GM08714 (cell line): ENCODE measurements at regions not wholly inside any gene's neighbourhood (a gene's known extent, or its start where the extent isn't known, plus 50 kb on each side); places are given as distances from the start of the nearest gene placed in this dataset.

Experiments used
- H3K4me3 ChIP-seq: fragments of 200-500 bp; sonication (Bioruptor generic); 2 replicates; pipeline ENCODE4 v1.5.1; 2014; ENCODE audit warnings: mild to moderate bottlenecking, low read length, inconsistent platforms
- ZNF274 ChIP-seq: IDR thresholded peaks from 2 replicates; pipeline ENCODE4 v1.6.1; 2012; ENCODE audit warnings: mild to moderate bottlenecking, low read depth, low read length

DNA sequence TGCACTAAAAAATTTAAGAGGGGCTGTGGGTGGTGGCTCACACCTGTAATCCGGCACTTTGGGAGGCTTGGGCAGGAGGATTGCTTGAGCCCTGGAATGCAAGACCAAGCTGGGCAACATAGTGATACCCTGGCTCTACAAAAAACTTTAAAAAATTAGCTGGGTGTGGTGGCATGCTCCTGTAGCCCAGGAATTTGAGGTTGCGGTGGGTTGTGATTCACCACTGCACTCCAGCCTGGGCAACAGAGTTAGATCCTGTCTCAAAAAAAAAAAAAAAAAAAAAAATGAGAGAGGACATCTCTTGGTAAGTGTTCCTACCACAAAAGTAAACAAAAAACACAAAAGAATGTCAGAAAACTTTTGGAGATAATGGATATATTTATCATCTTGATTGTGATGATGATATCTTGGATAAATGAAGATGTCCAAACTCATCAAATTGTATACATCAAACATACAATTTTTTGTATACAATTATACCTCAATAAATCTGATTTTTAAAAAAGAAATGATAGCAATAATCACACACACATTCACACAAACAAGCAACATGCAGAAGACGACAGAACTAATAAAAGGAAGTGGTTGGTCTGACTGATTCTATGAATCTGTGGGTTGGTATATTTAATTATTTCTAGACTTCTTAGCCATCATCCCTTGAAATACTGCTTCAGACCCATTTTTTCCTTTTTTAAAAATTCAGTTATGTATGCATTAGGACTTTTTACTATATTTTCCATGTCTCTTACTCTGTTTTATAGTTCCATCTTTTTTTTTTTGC lies 465.9 kb downstream of the PLA2G4A start:
- no peak overlapping the region for H3K4me3 ChIP-seq
- no peak for TF ChIP-seq ZNF274

DNA sequence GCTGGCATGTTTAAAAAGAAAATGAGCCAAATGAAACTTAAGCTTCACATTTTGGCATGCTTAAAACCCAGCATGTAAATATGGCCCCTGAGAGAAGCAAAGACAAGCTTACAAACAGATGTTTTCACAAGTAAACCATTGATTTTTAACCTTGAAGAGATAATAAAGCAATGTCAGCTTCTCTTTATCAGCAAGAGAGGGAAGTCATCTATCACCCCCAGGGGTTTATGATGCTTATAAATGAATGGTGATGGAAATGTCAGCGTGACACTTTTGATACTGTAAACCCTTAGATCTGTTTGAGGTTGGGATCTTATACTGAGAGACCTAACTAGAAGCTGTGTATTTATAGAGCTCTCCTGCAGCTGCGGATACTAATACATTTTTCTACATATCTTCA lies 471.3 kb downstream of the PLA2G4A start:
- TF ChIP-seq ZNF274 = no peak

DNA sequence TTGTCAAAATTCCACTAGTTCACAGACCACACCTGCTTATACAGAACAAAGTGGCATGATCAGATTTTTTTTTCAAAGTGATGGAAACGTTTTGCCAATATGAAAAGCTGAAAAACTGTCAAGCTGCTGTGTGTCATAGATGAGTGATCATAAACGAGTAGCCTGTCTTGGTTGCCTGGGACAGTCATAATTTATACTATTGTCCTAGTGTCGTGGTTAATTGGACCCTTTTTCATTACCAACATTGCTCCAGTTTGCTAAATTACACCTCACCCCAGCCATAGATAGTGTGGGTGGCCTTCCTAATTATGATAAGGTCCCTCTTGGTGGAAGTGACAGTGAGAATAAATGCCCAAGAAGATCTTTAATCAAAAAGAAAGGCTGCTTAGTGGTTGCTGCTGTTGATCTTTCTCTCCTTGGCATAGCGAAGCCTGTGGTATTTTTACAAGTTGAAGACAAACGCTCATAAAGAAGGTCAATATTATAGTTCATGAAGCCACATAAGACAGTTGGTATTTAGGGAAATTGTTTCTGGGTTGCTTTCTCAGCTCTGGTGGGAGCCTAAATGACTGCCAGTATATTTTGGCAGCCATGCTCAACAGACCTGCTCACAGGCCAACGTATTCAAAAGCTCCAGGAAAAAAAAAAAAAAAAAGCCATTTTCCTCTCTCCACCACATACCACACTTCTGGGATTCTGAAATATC lies 478.1 kb downstream of the PLA2G4A start:
- no peak for TF ChIP-seq ZNF274
- H3K4me3 ChIP-seq = no peak overlapping the region

More for the DNA sequence above, 471.3 kb downstream of the PLA2G4A start:
- H3K4me3 ChIP-seq = no peak overlapping the region

DNA sequence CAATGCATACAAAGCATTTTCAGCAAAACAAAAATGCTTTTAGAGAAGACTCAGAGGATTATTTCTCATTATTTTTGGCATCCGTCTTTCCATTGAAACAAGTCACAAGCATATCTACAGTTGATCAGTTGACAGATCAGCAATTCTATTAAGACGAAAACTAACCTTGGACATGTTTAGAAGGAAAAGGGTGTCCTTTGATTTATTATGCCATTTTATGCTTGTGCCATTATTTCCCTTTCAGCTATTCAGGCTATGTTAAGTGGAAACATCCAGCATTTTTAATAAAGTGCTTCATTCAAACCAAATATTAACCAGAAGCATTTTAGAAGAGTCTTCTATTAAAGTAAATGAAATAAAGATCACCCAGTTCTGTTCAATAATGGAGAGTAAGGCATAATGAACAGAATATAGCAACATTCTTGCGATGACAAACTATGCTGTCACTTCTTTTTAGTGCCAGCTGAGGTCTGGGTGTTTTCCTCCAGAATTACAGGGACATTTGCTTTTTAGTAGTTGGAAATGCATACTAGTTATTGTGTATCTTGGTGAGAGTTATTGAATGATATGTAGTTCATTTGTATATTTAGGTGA lies 481.4 kb downstream of the PLA2G4A start:
- H3K4me3 ChIP-seq = no peak overlapping the region
- TF ChIP-seq ZNF274 = no peak

DNA sequence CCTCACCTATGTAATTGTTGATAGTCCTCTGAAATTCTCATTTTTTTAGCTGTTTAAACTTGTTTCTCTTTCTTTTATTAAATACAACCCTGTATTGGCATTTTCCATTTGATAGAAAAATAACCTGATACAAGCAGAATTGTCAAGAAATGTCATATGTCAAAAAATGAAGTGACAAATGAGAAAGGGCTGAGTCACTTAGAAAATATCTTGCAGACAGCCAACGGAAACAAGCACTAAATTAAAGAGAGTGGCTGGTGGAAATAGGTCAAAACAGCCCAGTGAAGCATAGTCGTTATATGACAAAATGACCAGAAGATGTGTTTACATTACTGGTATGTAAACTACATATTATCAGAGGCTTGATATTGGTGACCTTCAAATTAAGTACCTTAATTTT lies 484.4 kb downstream of the PLA2G4A start:
- no peak overlapping the region for H3K4me3 ChIP-seq
- TF ChIP-seq ZNF274 = no peak

DNA sequence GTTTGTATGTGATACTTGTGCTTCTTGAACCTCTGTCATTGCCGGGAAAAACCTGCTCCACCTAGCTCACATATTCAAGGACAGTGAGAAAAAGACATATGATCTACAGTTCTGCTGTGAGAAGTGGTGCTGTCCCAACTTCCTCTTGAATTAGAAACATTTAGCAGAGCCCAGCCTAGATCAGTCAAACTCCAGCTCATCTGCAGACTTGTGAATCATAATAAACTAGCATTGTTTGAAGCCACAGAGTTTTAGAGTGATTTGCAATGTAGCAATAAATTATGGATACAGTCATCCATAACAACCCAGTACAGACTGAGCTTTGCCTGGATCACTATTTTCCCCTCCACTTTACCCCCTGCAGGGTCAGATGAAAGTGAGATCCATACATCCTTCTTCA lies 497.8 kb downstream of the PLA2G4A start:
- no peak for TF ChIP-seq ZNF274
- no peak overlapping the region for H3K4me3 ChIP-seq

DNA sequence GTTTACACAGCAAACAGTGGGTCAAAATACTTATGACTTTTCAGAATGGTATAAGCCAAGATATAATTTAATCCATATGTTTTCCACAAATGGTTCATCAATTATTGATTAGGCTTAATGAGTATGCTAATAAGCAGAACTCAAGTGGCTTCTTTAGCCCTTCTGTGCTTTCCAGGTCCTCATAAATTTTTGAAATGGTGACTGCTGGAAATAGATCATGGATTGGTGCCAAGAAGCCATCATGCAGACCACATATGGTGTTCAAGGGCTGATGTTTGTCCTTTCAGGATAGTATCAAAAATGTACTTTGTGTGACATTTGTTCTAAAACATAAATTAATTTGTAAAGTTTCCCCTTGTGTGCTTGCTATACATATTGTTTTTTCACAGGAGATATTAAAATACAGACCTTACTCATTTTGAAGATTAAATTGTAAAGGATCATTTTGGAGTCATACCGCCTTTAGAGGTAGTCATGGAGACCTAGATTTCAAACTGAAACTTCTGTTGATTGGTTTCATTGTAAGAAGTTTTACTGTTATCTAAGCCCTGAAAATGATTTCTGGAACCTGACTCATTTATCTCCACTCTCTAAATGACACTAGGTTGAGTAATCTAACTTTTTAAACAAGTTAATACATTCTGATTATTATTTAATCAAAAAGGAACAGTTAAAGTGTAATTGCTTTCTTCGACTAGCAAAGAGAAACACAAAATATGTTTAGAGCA lies 507.9 kb downstream of the PLA2G4A start:
- no peak for TF ChIP-seq ZNF274
- no peak overlapping the region for H3K4me3 ChIP-seq

DNA sequence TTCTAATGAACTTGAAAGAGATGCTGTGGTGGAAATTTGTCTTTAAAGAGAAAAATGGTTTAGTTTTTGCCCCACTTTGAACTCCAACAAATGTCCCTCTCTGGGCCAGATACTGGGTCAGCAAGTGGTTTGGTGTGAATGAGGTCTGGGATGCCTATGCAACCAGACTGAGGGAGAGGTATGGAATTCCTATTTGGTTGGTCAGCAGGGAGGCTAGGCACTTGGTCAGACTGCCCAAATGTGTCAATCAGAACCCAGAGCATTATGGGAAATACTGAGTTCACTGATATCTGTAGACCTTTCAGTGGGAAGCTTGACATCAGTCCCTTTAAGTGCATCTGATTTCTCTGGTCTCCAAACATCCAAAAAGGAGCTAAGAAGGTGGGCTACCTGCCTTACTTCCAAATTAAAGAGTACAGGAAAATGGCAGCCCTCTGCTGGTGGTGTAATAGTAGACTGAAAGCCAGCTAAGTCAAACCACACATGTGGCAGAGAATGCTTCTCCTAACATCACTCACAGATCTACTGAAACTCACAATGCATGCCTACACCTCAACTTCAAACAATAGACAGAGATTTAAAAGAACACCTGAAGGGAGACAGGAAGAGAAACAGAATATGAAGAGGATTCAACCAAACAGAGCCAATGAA lies 510.1 kb downstream of the PLA2G4A start:
- no peak for TF ChIP-seq ZNF274

DNA sequence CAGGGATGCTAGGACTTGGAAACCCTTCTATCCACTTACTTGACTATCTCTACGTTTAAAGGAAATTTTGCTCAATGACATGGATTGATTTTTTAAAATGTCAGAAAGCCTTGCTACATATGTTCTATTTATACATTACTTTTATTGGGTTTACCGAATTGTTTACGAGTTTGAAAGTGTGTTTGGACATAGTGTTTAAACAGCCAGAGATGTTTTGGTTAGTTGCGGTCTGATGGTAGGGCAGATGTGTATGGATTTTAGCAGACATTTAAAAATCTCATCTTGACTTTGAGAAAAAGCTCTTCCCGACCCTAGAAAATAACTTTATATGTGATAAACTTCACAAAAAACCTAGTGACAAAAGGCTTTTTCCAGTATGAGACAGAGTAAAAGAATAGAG lies 513.7 kb downstream of the PLA2G4A start:
- no peak for TF ChIP-seq ZNF274
- H3K4me3 ChIP-seq = no peak overlapping the region

More for the DNA sequence above, 510.1 kb downstream of the PLA2G4A start:
- H3K4me3 ChIP-seq = no peak overlapping the region

DNA sequence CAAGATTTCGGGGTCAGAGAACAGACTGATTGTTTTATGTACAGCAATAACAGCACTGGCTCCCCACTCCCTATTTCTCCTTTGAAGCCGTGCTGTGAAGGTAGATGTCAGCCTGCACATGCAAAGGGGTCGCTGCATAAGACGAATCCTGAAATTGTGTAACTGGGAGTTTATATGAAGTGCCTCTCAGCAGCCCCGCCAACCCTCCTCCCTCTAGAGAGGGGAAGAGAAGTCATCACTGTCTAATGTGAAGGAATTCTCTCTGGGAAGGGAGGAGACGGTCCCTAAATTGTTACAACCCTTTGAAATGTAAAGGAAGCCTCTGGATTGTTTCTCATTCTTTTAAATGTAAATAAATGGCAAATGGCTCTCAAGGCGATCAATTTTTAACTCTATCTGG lies 545.3 kb downstream of the PLA2G4A start:
- TF ChIP-seq ZNF274 = no peak
- no peak overlapping the region for H3K4me3 ChIP-seq

DNA sequence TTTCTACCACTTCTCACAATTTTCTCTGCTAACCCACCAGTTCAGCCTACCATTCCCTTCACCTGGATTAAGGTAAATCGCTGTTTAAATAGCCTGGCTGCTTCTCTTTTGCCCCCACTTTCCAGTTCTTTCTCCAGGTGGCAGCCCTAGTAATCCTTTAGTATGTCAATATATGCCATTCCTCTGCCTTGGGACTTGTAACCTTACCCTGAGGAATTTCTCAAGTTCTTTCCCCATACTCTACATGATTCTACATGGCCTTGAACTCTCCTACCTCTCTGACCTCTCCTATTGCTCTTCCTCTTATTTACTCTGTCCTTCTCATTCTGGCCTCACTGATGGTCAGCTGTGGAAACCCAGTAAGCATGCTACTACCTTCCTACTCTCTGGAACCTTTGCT lies 546.0 kb downstream of the PLA2G4A start:
- no peak for TF ChIP-seq ZNF274
- H3K4me3 ChIP-seq = no peak overlapping the region

DNA sequence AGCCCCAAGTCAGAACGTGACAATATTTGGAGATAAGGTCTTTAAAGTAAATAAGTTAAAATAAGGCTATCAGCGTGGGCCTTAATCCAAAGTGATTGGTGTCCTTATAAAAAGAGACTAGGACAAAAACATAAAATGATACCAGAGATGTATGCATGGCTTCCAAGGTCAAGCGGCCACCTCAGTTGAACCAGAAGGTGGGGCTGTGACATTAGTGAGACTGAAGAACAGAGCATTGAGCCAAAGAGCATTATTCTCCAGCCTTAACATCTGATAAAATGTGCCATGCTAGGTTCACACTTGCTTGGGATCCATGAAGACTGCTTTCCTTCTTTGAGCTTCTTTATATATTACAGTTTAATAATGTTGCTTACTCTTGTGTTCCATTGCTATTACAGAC lies 554.6 kb downstream of the PLA2G4A start:
- no peak overlapping the region for H3K4me3 ChIP-seq
- TF ChIP-seq ZNF274 = no peak

DNA sequence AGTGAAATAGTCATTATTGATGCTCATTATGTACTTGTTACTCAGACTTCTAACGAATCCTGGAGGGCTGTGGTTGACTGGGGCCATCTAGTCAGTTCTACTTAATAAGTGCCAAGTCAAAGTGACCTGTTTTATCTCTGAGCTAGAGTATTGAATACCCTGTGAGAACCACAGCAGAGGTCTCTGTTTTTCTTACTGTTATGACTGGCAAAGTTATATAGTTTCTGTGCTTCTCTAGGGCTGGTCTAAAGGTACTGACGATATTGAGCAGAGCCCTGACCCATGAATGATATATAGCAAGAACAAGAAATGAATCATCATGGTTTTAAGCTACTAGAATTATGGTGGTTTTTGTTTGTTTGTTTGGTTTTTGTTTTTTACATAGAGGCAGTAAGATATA lies 555.8 kb downstream of the PLA2G4A start:
- no peak overlapping the region for H3K4me3 ChIP-seq
- TF ChIP-seq ZNF274 = no peak
